Thoracic aorta (tissue), 2 donors: ENCODE measurements at regions not wholly inside any gene's neighbourhood (a gene's known extent, or its start where the extent isn't known, plus 50 kb on each side); places are given as distances from the start of the nearest gene placed in this dataset.
"Not testable (repeated sequence)": the region's sequence is repeated elsewhere in the genome, so short reads cannot be mapped to it uniquely, and the experiment has no call there.

Experiments
- ATAC-seq: fragments of 150-250 bp; one replicate; pipeline ENCODE4 v1.8.0; 2017; ENCODE audit warnings: low read depth; ENCODE audit not compliant: insufficient number of reproducible peaks, low FRiP score
- DNase-seq: peaks from one replicate; pipeline ENCODE4 v3.0.0-alpha.2; 2020; ENCODE audit warnings: low spot score
- H3K27ac ChIP-seq, 2 donors: fragments of 200-600 bp; sonication (generic); 1 replicate in 1 of 2; 2 replicates in 1 of 2; pipeline ENCODE4 v1.5.1; 2016; ENCODE audit warnings: mild to moderate bottlenecking in 2 of 2, moderate library complexity in 2 of 2
- H3K27me3 ChIP-seq: fragments of 200-600 bp; sonication (generic); replicated peaks from 2 replicates; pipeline ENCODE4 v1.6.0; 2016; ENCODE audit warnings: mild to moderate bottlenecking; ENCODE audit not compliant: insufficient read depth
- H3K36me3 ChIP-seq: fragments of 200-600 bp; sonication (generic); one replicate; pipeline ENCODE4 v1.5.1; 2016
- H3K4me1 ChIP-seq, 2 donors: fragments of 200-600 bp; sonication (generic); 1 replicate in 1 of 2; 2 replicates in 1 of 2; pipeline versions ENCODE4 v1.5.1 to v1.6.0; 2016; ENCODE audit warnings: low read depth in 2 of 2, mild to moderate bottlenecking in 1 of 2; ENCODE audit not compliant: control insufficient read depth in 1 of 2
- H3K4me3 ChIP-seq: fragments of 200-600 bp; sonication (generic); 2 replicates; pipeline ENCODE4 v1.5.1; 2016; ENCODE audit warnings: mild to moderate bottlenecking
- H3K9me3 ChIP-seq: fragments of 200-600 bp; sonication (generic); 2 replicates; pipeline ENCODE4 v1.5.1; 2016
- CTCF ChIP-seq: fragments of 200-600 bp; sonication (generic); IDR thresholded peaks from one replicate; pipeline ENCODE4 v1.5.1; 2019; ENCODE audit warnings: antibody characterized with exemption

GRCh38 chrX:66731398-66731797 lies 92.5 kb upstream of the EDA2R start:
- H3K9me3 ChIP-seq = no peaks in the 10 kb centered on the region
- ATAC-seq (no peak), DNase-seq (no peak)
- H3K27me3 ChIP-seq = no peaks in the 10 kb centered on the region
- TF ChIP-seq CTCF = peak; percentile 26
- H3K27ac ChIP-seq = no peak overlapping the region
- no peaks in the 10 kb centered on the region for H3K4me1 ChIP-seq
- H3K4me3 ChIP-seq = no peak overlapping the region
- no peaks in the 10 kb centered on the region for H3K36me3 ChIP-seq

- Histone ChIP-seq H3K36me3 (no peaks in the 10 kb centered on the region), H3K4me1 (no peaks in the 10 kb centered on the region), H3K9me3 (no peaks in the 10 kb centered on the region), H3K27me3 (no peaks in the 10 kb centered on the region), H3K4me3 (peak overlapping the region; percentile 75), H3K27ac (no peak overlapping the region)
- ATAC-seq = peak; percentile 55
- TF ChIP-seq CTCF = peak; percentile 60
- DNase-seq = peak; percentile 1
Measured at GRCh38 chrX:66728818-66729271, 90.0 kb upstream of the EDA2R start.

GRCh38 chrX:66717926-66718325 lies 79.0 kb upstream of the EDA2R start:
- Histone ChIP-seq H3K36me3 (no peaks in the 10 kb centered on the region), H3K27me3 (no peaks in the 10 kb centered on the region), H3K4me3 (no peak overlapping the region), H3K9me3 (no peaks in the 10 kb centered on the region), H3K4me1 (no peaks in the 10 kb centered on the region), H3K27ac (no peak overlapping the region)
- ATAC-seq (no peak), DNase-seq (no peak)
- TF ChIP-seq CTCF = no peak

GRCh38 chrX:66698273-66699204 lies 59.7 kb upstream of the EDA2R start:
- Histone ChIP-seq H3K27ac (no peak overlapping the region), H3K27me3 (no peaks in the 10 kb centered on the region), H3K9me3 (no peaks in the 10 kb centered on the region), H3K36me3 (no peaks in the 10 kb centered on the region), H3K4me3 (no peak overlapping the region), H3K4me1 (no peaks in the 10 kb centered on the region)
- DNase-seq (no peak), ATAC-seq (no peak)
- no peak for TF ChIP-seq CTCF

GRCh38 chrX:66692512-66692911 lies 53.6 kb upstream of the EDA2R start:
- not testable (repeated sequence) for H3K4me1 ChIP-seq, H3K27ac ChIP-seq, DNase-seq, H3K36me3 ChIP-seq, H3K27me3 ChIP-seq, H3K9me3 ChIP-seq, H3K4me3 ChIP-seq, ATAC-seq
